ENCODE measurements at regions not wholly inside any gene's neighbourhood (a gene's known extent, or its start where the extent isn't known, plus 50 kb on each side); places are given as distances from the start of the nearest gene placed in this dataset.

- Histone ChIP-seq H3K27me3 (ENCODE audit: insufficient read depth, low read length) (no peaks in the 10 kb centered on the region), H3K79me1 (ENCODE audit: insufficient read depth, low read depth, low read length, poor library complexity, severe bottlenecking) (no peaks in the 10 kb centered on the region), H2BK5ac (ENCODE audit: insufficient read length, low read length) (no peak overlapping the region), H3K27ac (ENCODE audit: insufficient read length, low read depth, low read length) (no peak overlapping the region), H2AFZ (ENCODE audit: low read length) (no peak overlapping the region), H3K4me2 (ENCODE audit: insufficient read depth, insufficient read length, low read length) (no peak overlapping the region), H3K23ac (ENCODE audit: insufficient read length, low read depth, low read length) (no peak overlapping the region), H4K91ac (ENCODE audit: insufficient read length, low read depth, low read length) (no peak overlapping the region), H3K79me2 (ENCODE audit: insufficient read depth, low read length) (no peaks in the 10 kb centered on the region), H2BK20ac (ENCODE audit: low read depth, low read length, poor library complexity, severe bottlenecking) (no peak overlapping the region), H4K5ac (ENCODE audit: insufficient read length, low read depth, low read length) (no peak overlapping the region), H4K20me1 (ENCODE audit: control insufficient read depth, insufficient read depth, insufficient read length) (no peaks in the 10 kb centered on the region), H3K9me3 (ENCODE audit: control insufficient read depth, low read depth, low read length) (no peaks in the 10 kb centered on the region), H3K9ac (ENCODE audit: extremely low read depth, insufficient read length, low read length) (no peak overlapping the region), H2AK5ac (ENCODE audit: insufficient read length, low read length) (no peak overlapping the region), H2BK12ac (ENCODE audit: insufficient read length, low read depth, low read length) (no peak overlapping the region), H3K18ac (ENCODE audit: insufficient read length, low read depth, low read length) (no peak overlapping the region), H3K23me2 (ENCODE audit: insufficient read length, low read depth, low read length, poor library complexity, severe bottlenecking) (no peaks in the 10 kb centered on the region), H3T11ph (ENCODE audit: low read length) (no peak overlapping the region), H3K56ac (ENCODE audit: insufficient read length, low read depth, low read length) (no peak overlapping the region), H3K4me1 (ENCODE audit: insufficient read depth, low read length) (peaks cover 1% of the 10 kb centered on the region; the same call in 1 of the 2 replicates), H2BK15ac (ENCODE audit: low read depth, low read length) (no peak overlapping the region), H3K4ac (ENCODE audit: low read depth, low read length) (no peak overlapping the region), H4K8ac (replicated peaks; ENCODE audit: insufficient read length, low read depth, low read length) (no peak overlapping the region), H2BK120ac (ENCODE audit: low read depth, low read length, poor library complexity, severe bottlenecking) (no peak overlapping the region), H3K14ac (ENCODE audit: insufficient read depth, low read length) (no peak overlapping the region)
- DNase-seq = no peak
- no peaks in the 10 kb centered on the region; the same call in 1 of the 2 replicates for H3K27me3 Mint-ChIP-seq (ENCODE audit: low read depth)
- TF ChIP-seq, protein P1, sequence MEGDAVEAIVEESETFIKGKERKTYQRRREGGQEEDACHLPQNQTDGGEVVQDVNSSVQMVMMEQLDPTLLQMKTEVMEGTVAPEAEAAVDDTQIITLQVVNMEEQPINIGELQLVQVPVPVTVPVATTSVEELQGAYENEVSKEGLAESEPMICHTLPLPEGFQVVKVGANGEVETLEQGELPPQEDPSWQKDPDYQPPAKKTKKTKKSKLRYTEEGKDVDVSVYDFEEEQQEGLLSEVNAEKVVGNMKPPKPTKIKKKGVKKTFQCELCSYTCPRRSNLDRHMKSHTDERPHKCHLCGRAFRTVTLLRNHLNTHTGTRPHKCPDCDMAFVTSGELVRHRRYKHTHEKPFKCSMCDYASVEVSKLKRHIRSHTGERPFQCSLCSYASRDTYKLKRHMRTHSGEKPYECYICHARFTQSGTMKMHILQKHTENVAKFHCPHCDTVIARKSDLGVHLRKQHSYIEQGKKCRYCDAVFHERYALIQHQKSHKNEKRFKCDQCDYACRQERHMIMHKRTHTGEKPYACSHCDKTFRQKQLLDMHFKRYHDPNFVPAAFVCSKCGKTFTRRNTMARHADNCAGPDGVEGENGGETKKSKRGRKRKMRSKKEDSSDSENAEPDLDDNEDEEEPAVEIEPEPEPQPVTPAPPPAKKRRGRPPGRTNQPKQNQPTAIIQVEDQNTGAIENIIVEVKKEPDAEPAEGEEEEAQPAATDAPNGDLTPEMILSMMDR (conservative IDR thresholded peaks at IDR 0.05) = no peak
- H3K4me3 Mint-ChIP-seq = no peak overlapping the region
- H3K4me1 Mint-ChIP-seq = peaks cover 8 to 9% of the 10 kb centered on the region in 2 experiments
- H3K27ac Mint-ChIP-seq = no peak overlapping the region
- peaks cover 0 to 11% of the 10 kb centered on the region in 2 experiments; a peak in 3 of 5 replicates for H3K9me3 Mint-ChIP-seq
- peaks cover 0 to 6% (median 1%) of the 10 kb centered on the region in 3 experiments; a peak in 3 of 7 replicates for H3K36me3 Mint-ChIP-seq (ENCODE audit: insufficient read depth in 1 of 3, low read depth in 3 of 3)
- no CpG with 5 or more reads among the region's 3 CpGs for WGBS (ENCODE audit: extremely low coverage, insufficient read length, low lambda C conversion rate)
Measured at GRCh38 chr10:120087109-120087508, 194.6 kb downstream of the SEC23IP start.

Data from H9 (cell line).